Activated CD8-positive, alpha-beta memory T cell treated with anti-CD3 and anti-CD28 coated beads, Interleukin-2, amount 10 ng/mL, durations not matched to agents 7 days and 5 days (primary cell): ENCODE measurements at regions not wholly inside any gene's neighbourhood (a gene's known extent, or its start where the extent isn't known, plus 50 kb on each side); places are given as distances from the start of the nearest gene placed in this dataset.

Source experiments
- ATAC-seq: fragments of 150-1000 bp; cut with Tn5 transposase; one replicate; pipeline ENCODE4 v1.10.0; 2021; ENCODE audit warnings: moderate library complexity
- CTCF ChIA-PET: fragments of 350-600 bp; sonication (Branson Sonifier 250); formaldehyde crosslinking; loops from one replicate; lab custom pipeline; 2021; ENCODE audit warnings: antibody characterized with exemption; lab: Charles Lee
- DNase-seq: peaks from one replicate; pipeline ENCODE4 v3.0.0-alpha.2; 2020
- H3K27ac Mint-ChIP-seq: one replicate; pipeline ENCODE4 v1.8.0; 2021; ENCODE audit warnings: mild to moderate bottlenecking, mixed read lengths
- H3K27me3 Mint-ChIP-seq: one replicate; pipeline ENCODE4 v1.8.0; 2021; ENCODE audit warnings: mixed read lengths
- H3K36me3 Mint-ChIP-seq: one replicate; pipeline ENCODE4 v1.8.0; 2021; ENCODE audit warnings: mild to moderate bottlenecking, mixed read lengths
- H3K4me1 Mint-ChIP-seq: one replicate; pipeline ENCODE4 v1.8.0; 2021; ENCODE audit warnings: mixed read lengths
- H3K4me3 Mint-ChIP-seq: one replicate; pipeline ENCODE4 v1.8.0; 2021; ENCODE audit warnings: mild to moderate bottlenecking, moderate library complexity, mixed read lengths
- H3K9me3 Mint-ChIP-seq: one replicate; pipeline ENCODE4 v1.8.0; 2022; ENCODE audit warnings: low read depth, mixed read lengths

GRCh38 chr15:62945760-62946159 lies 96.8 kb upstream of the TPM1 start:
- ATAC-seq: no peak
- H3K27me3 Mint-ChIP-seq: peaks cover 38% of the 10 kb centered on the region

GRCh38 chr15:62946940-62947339 lies 95.6 kb upstream of the TPM1 start:
- no peaks in the 10 kb centered on the region for H3K36me3 Mint-ChIP-seq
- no peak for ATAC-seq
- no peaks in the 10 kb centered on the region for H3K4me1 Mint-ChIP-seq
- no peak for DNase-seq
- H3K9me3 Mint-ChIP-seq: no peaks in the 10 kb centered on the region
- no peak overlapping the region for H3K4me3 Mint-ChIP-seq
- no peak overlapping the region for H3K27ac Mint-ChIP-seq
- peaks cover 44% of the 10 kb centered on the region for H3K27me3 Mint-ChIP-seq
- CTCF ChIA-PET: no interaction called here

More at GRCh38 chr15:62945760-62946159, 96.8 kb upstream of the TPM1 start:
- H3K4me3 Mint-ChIP-seq: no peak overlapping the region
- no peak for DNase-seq
- CTCF ChIA-PET: no interaction called here
- no peak overlapping the region for H3K27ac Mint-ChIP-seq
- no peaks in the 10 kb centered on the region for H3K9me3 Mint-ChIP-seq
- no peaks in the 10 kb centered on the region for H3K36me3 Mint-ChIP-seq
- no peaks in the 10 kb centered on the region for H3K4me1 Mint-ChIP-seq

GRCh38 chr15:62950462-62950931 lies 92.0 kb upstream of the TPM1 start:
- CTCF ChIA-PET: no interaction called here
- H3K9me3 Mint-ChIP-seq: no peaks in the 10 kb centered on the region
- H3K4me1 Mint-ChIP-seq: no peaks in the 10 kb centered on the region
- H3K27ac Mint-ChIP-seq: no peak overlapping the region
- H3K4me3 Mint-ChIP-seq: no peak overlapping the region
- DNase-seq (no peak), ATAC-seq (no peak)
- peaks cover 63% of the 10 kb centered on the region for H3K27me3 Mint-ChIP-seq
- no peaks in the 10 kb centered on the region for H3K36me3 Mint-ChIP-seq

- Mint-ChIP-seq H3K9me3 (no peaks in the 10 kb centered on the region), H3K4me1 (no peaks in the 10 kb centered on the region), H3K36me3 (no peaks in the 10 kb centered on the region), H3K27ac (no peak overlapping the region), H3K4me3 (no peak overlapping the region), H3K27me3 (peaks cover 64% of the 10 kb centered on the region)
- no peak for ATAC-seq
- no peak for DNase-seq
- CTCF ChIA-PET: no interaction called here
These were observed 91.1 kb upstream of the TPM1 start for GRCh38 chr15:62951481-62951880.

- H3K4me3 Mint-ChIP-seq: no peak overlapping the region
- H3K4me1 Mint-ChIP-seq: no peaks in the 10 kb centered on the region
- DNase-seq (no peak), ATAC-seq (no peak)
- no peaks in the 10 kb centered on the region for H3K36me3 Mint-ChIP-seq
- no peaks in the 10 kb centered on the region for H3K9me3 Mint-ChIP-seq
- CTCF ChIA-PET: no interaction called here
- no peak overlapping the region for H3K27ac Mint-ChIP-seq
- peaks cover 56% of the 10 kb centered on the region for H3K27me3 Mint-ChIP-seq
These were observed 89.5 kb upstream of the TPM1 start for GRCh38 chr15:62953021-62953420.

GRCh38 chr15:62953496-62954045 lies 89.0 kb upstream of the TPM1 start:
- no peak overlapping the region for H3K4me3 Mint-ChIP-seq
- no peaks in the 10 kb centered on the region for H3K36me3 Mint-ChIP-seq
- CTCF ChIA-PET: no interaction called here
- H3K9me3 Mint-ChIP-seq: no peaks in the 10 kb centered on the region
- no peak overlapping the region for H3K27ac Mint-ChIP-seq
- H3K4me1 Mint-ChIP-seq: no peaks in the 10 kb centered on the region
- ATAC-seq (no peak), DNase-seq (no peak)
- H3K27me3 Mint-ChIP-seq: peaks cover 53% of the 10 kb centered on the region

GRCh38 chr15:62957130-62957529 lies 85.4 kb upstream of the TPM1 start:
- H3K27ac Mint-ChIP-seq: no peak overlapping the region
- H3K9me3 Mint-ChIP-seq: no peaks in the 10 kb centered on the region

GRCh38 chr15:62958528-62959363 lies 83.8 kb upstream of the TPM1 start:
- CTCF ChIA-PET: interaction anchor here (1.3 kb wide), 1 partner anchor 89 kb away, joined by 3 read pairs; no protein-coding TSS in a partner anchor
- Mint-ChIP-seq H3K27me3 (peaks cover 12% of the 10 kb centered on the region), H3K36me3 (no peaks in the 10 kb centered on the region), H3K4me3 (no peak overlapping the region), H3K4me1 (no peaks in the 10 kb centered on the region), H3K27ac (no peak overlapping the region), H3K9me3 (no peaks in the 10 kb centered on the region)
- DNase-seq (no peak), ATAC-seq (no peak)

More at GRCh38 chr15:62957130-62957529, 85.4 kb upstream of the TPM1 start:
- Mint-ChIP-seq H3K36me3 (no peaks in the 10 kb centered on the region), H3K27me3 (peaks cover 25% of the 10 kb centered on the region), H3K4me3 (no peak overlapping the region), H3K4me1 (no peaks in the 10 kb centered on the region)
- DNase-seq: no peak
- CTCF ChIA-PET: no interaction called here
- ATAC-seq: no peak

GRCh38 chr15:62961134-62961533 lies 81.4 kb upstream of the TPM1 start:
- DNase-seq (no peak), ATAC-seq (no peak)
- H3K4me1 Mint-ChIP-seq: no peaks in the 10 kb centered on the region
- CTCF ChIA-PET: no interaction called here
- H3K27ac Mint-ChIP-seq: no peak overlapping the region
- no peak overlapping the region for H3K4me3 Mint-ChIP-seq
- H3K27me3 Mint-ChIP-seq: peaks cover 8% of the 10 kb centered on the region
- no peaks in the 10 kb centered on the region for H3K9me3 Mint-ChIP-seq
- H3K36me3 Mint-ChIP-seq: no peaks in the 10 kb centered on the region

GRCh38 chr15:62962101-62962995 lies 80.2 kb upstream of the TPM1 start:
- H3K27ac Mint-ChIP-seq: no peak overlapping the region
- CTCF ChIA-PET: no interaction called here
- ATAC-seq (no peak), DNase-seq (no peak)
- H3K36me3 Mint-ChIP-seq: no peaks in the 10 kb centered on the region
- H3K9me3 Mint-ChIP-seq: no peaks in the 10 kb centered on the region
- no peaks in the 10 kb centered on the region for H3K4me1 Mint-ChIP-seq
- no peak overlapping the region for H3K4me3 Mint-ChIP-seq
- peaks cover 6% of the 10 kb centered on the region for H3K27me3 Mint-ChIP-seq

- no peak for DNase-seq
- Mint-ChIP-seq H3K27me3 (peaks cover 6% of the 10 kb centered on the region), H3K36me3 (no peaks in the 10 kb centered on the region), H3K27ac (no peak overlapping the region), H3K4me3 (no peak overlapping the region), H3K4me1 (no peaks in the 10 kb centered on the region), H3K9me3 (no peaks in the 10 kb centered on the region)
- ATAC-seq: no peak
- CTCF ChIA-PET: no interaction called here
These were observed 78.3 kb upstream of the TPM1 start for GRCh38 chr15:62964251-62964650.

- H3K4me3 Mint-ChIP-seq: no peak overlapping the region
- H3K9me3 Mint-ChIP-seq: no peaks in the 10 kb centered on the region
- no peak for DNase-seq
- H3K27ac Mint-ChIP-seq: no peak overlapping the region
- CTCF ChIA-PET: no interaction called here
- H3K36me3 Mint-ChIP-seq: no peaks in the 10 kb centered on the region
- H3K4me1 Mint-ChIP-seq: no peaks in the 10 kb centered on the region
- H3K27me3 Mint-ChIP-seq: peaks cover 6% of the 10 kb centered on the region
- ATAC-seq: no peak
These were observed 76.1 kb upstream of the TPM1 start for GRCh38 chr15:62966294-62967078.

- peaks cover 9% of the 10 kb centered on the region for H3K27me3 Mint-ChIP-seq
- DNase-seq (no peak), ATAC-seq (no peak)
- no peaks in the 10 kb centered on the region for H3K4me1 Mint-ChIP-seq
- H3K4me3 Mint-ChIP-seq: no peak overlapping the region
- H3K27ac Mint-ChIP-seq: no peak overlapping the region
- no peaks in the 10 kb centered on the region for H3K36me3 Mint-ChIP-seq
- CTCF ChIA-PET: no interaction called here
- no peaks in the 10 kb centered on the region for H3K9me3 Mint-ChIP-seq
These were observed 73.8 kb upstream of the TPM1 start for GRCh38 chr15:62968699-62969098.
